ENCODE measurements at regions not wholly inside any gene's neighbourhood (a gene's known extent, or its start where the extent isn't known, plus 50 kb on each side); places are given as distances from the start of the nearest gene placed in this dataset.

DNA sequence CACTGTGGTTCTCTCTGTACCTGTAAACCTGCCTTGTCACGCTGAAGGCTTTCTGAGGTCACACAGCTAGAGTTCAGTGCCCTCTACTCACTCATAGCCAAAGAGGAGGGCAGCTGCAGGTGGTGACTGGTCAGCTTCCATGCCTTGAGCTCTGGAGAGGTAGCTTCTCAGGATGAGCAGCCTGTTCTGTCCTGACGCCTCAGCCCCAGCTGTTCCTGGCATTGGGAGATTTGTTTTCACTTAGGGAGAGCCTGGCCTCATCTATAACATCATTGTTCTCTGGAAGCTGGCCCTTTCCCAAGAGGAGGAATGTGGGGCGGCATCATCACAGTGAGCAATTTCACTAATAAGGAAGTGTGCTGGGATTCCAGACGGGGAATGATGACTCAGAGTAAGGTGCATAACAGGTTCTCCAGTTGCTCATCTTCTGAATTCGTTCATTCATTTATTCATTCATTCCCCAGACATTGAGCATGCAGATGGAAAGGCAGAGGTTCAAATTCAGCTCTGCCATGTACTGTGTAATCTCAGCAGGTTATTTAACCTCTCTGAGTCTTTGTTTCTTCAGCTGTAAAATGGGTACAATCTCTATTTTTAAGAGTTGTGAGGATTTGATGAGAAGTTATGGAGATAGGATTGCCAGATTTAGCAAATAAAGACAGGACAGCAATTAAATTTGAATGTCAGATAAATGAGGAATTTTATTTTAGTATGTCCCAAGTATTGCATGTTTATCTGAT lies 255.8 kb upstream of the CRY1 start (continued):
- TF ChIP-seq POGZ (CRISPR knock-in tag; IDR thresholded peaks at IDR 0.05): no peak
- TF ChIP-seq, protein P1, sequence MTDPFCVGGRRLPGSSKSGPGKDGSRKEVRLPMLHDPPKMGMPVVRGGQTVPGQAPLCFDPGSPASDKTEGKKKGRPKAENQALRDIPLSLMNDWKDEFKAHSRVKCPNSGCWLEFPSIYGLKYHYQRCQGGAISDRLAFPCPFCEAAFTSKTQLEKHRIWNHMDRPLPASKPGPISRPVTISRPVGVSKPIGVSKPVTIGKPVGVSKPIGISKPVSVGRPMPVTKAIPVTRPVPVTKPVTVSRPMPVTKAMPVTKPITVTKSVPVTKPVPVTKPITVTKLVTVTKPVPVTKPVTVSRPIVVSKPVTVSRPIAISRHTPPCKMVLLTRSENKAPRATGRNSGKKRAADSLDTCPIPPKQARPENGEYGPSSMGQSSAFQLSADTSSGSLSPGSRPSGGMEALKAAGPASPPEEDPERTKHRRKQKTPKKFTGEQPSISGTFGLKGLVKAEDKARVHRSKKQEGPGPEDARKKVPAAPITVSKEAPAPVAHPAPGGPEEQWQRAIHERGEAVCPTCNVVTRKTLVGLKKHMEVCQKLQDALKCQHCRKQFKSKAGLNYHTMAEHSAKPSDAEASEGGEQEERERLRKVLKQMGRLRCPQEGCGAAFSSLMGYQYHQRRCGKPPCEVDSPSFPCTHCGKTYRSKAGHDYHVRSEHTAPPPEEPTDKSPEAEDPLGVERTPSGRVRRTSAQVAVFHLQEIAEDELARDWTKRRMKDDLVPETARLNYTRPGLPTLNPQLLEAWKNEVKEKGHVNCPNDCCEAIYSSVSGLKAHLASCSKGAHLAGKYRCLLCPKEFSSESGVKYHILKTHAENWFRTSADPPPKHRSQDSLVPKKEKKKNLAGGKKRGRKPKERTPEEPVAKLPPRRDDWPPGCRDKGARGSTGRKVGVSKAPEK (CRISPR knock-in tag; IDR thresholded peaks at IDR 0.05; ENCODE audit: borderline replicate concordance): no peak
- TF ChIP-seq JUND (CRISPR knock-in tag; IDR thresholded peaks at IDR 0.05): peak; percentile 86
- TF ChIP-seq ZNF780A (CRISPR knock-in tag; IDR thresholded peaks at IDR 0.05): no peak
- peak; percentile 56 for TF ChIP-seq FOXO1 (CRISPR knock-in tag; IDR thresholded peaks at IDR 0.05)
- no peak for TF ChIP-seq RARG (CRISPR knock-in tag; IDR thresholded peaks at IDR 0.05; ENCODE audit: low read depth)
- TF ChIP-seq MED1 (CRISPR knock-in tag; IDR thresholded peaks at IDR 0.05): peak; percentile 60
- TF ChIP-seq MAFF (IDR thresholded peaks at IDR 0.05; ENCODE audit: low read depth, low read length): 0 out of 2 replicates have a peak, but pooled peaks have one; percentile 21
- no peak for TF ChIP-seq CAMTA2 (CRISPR knock-in tag; IDR thresholded peaks at IDR 0.05; ENCODE audit: borderline replicate concordance)
- no peak for TF ChIP-seq ARNT2 (CRISPR knock-in tag; IDR thresholded peaks at IDR 0.05; ENCODE audit: low read depth)
- TF ChIP-seq ZMYM2 (CRISPR knock-in tag; IDR thresholded peaks at IDR 0.05): no peak
- TF ChIP-seq NFKB2 (CRISPR knock-in tag; IDR thresholded peaks at IDR 0.05; ENCODE audit: borderline replicate concordance): no peak
- TF ChIP-seq, protein P2, sequence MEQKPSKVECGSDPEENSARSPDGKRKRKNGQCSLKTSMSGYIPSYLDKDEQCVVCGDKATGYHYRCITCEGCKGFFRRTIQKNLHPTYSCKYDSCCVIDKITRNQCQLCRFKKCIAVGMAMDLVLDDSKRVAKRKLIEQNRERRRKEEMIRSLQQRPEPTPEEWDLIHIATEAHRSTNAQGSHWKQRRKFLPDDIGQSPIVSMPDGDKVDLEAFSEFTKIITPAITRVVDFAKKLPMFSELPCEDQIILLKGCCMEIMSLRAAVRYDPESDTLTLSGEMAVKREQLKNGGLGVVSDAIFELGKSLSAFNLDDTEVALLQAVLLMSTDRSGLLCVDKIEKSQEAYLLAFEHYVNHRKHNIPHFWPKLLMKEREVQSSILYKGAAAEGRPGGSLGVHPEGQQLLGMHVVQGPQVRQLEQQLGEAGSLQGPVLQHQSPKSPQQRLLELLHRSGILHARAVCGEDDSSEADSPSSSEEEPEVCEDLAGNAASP (CRISPR knock-in tag; IDR thresholded peaks at IDR 0.05; ENCODE audit: borderline replicate concordance): peak; percentile 42; the same call in 1 of the 2 replicates
- no peak; the same call in 1 of the 2 replicates for TF ChIP-seq ZNF792 (CRISPR knock-in tag; IDR thresholded peaks at IDR 0.05)
- TF ChIP-seq XRCC5 (optimal IDR thresholded peaks at IDR 0.05; ENCODE audit: low read length): no peak
- TF ChIP-seq ZSCAN9 (CRISPR knock-in tag; IDR thresholded peaks at IDR 0.05; ENCODE audit: borderline replicate concordance): no peak
- no peak for TF ChIP-seq ZNF598 (CRISPR knock-in tag; IDR thresholded peaks at IDR 0.05; ENCODE audit: borderline replicate concordance)
- TF ChIP-seq, protein P3, sequence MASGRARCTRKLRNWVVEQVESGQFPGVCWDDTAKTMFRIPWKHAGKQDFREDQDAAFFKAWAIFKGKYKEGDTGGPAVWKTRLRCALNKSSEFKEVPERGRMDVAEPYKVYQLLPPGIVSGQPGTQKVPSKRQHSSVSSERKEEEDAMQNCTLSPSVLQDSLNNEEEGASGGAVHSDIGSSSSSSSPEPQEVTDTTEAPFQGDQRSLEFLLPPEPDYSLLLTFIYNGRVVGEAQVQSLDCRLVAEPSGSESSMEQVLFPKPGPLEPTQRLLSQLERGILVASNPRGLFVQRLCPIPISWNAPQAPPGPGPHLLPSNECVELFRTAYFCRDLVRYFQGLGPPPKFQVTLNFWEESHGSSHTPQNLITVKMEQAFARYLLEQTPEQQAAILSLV (CRISPR knock-in tag; IDR thresholded peaks at IDR 0.05; ENCODE audit: borderline replicate concordance): no peak
- peak; percentile 84; the same call in 1 of the 2 replicates for TF ChIP-seq RCOR2 (CRISPR knock-in tag; IDR thresholded peaks at IDR 0.05)
- no peak for TF ChIP-seq NFYB (CRISPR knock-in tag; IDR thresholded peaks at IDR 0.05)
- TF ChIP-seq, protein P4, sequence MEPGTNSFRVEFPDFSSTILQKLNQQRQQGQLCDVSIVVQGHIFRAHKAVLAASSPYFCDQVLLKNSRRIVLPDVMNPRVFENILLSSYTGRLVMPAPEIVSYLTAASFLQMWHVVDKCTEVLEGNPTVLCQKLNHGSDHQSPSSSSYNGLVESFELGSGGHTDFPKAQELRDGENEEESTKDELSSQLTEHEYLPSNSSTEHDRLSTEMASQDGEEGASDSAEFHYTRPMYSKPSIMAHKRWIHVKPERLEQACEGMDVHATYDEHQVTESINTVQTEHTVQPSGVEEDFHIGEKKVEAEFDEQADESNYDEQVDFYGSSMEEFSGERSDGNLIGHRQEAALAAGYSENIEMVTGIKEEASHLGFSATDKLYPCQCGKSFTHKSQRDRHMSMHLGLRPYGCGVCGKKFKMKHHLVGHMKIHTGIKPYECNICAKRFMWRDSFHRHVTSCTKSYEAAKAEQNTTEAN (CRISPR knock-in tag; conservative IDR thresholded peaks at IDR 0.05): peak; percentile 75; the same call in 1 of the 2 replicates
- TF ChIP-seq, protein P5, sequence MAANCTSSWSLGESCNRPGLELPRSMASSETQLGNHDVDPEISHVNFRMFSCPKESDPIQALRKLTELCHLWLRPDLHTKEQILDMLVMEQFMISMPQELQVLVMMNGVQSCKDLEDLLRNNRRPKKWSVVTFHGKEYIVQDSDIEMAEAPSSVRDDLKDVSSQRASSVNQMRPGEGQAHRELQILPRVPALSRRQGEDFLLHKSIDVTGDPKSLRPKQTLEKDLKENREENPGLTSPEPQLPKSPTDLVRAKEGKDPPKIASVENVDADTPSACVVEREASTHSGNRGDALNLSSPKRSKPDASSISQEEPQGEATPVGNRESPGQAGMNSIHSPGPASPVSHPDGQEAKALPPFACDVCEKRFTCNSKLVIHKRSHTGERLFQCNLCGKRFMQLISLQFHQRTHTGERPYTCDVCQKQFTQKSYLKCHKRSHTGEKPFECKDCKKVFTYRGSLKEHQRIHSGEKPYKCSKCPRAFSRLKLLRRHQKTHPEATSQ (CRISPR knock-in tag; IDR thresholded peaks at IDR 0.05; ENCODE audit: borderline replicate concordance): no peak
- TF ChIP-seq KAT8 (CRISPR knock-in tag; IDR thresholded peaks at IDR 0.05): no peak
